ENCODE measurements at regions not wholly inside any gene's neighbourhood (a gene's known extent, or its start where the extent isn't known, plus 50 kb on each side); places are given as distances from the start of the nearest gene placed in this dataset.
"Not testable (repeated sequence)": the region's sequence is repeated elsewhere in the genome, so short reads cannot be mapped to it uniquely, and the experiment has no call there.

DNA sequence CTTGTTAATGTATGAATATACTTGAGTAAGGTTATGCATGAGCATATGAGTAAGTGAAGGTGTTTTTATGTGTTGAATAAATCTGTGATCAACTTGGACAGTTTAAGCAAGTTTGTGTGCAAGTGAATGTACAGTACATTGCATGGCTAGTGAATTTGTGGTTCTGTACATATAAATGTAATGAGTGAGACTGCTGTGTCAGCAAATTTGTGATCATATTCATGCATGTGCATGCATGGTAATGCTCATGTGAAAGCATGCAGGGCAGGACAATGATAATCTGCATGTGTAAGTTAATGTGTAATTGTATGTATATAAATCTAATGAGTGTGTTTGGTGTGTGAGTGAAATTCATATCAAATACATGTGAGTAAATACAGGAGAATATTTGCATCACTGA, 188.5 kb downstream of the PWWP3B start:
- no peak for DNase-seq (ENCODE audit: low read depth)

DNA sequence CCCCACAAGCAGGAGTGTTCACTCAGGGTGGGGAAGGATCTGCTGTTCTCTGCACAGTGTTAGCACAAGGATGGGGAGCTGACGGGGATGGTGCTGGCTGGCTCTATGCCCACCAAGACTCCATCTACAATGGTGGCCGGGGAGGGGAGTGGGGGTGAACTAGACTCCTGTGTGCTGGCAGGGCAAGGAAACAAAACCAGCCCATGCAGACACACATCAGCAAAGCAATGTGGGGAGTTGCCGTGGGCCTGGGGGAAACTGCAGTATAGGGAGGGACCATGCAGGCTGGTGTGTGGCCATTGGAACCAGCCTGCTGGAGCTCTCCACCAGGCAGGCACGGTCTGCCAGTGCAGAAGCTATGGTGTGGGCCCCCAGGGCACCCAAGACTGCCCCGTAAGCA, 195.1 kb downstream of the PWWP3B start:
- DNase-seq (ENCODE audit: low read depth), result no peak

DNA sequence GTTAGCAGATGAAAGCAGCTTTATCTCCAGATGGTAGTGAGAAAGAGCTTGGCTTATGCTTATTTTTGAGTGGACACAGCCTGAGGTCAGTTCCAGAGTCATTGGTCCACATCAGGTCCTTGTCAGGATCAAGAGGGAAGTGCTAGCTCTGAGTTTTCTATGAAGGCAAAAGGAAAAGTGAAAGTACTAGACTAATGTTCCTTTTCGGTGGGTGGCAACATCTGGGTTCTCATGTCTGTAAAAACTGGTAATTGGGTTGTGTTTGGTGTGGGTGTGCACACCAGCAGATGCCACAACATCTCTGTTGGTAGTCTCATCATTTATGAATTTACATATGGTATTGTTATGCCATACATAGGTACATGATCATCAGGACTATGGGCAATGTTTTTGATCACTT, 210.5 kb downstream of the PWWP3B start:
- DNase-seq (ENCODE audit: low read depth), result no peak

DNA sequence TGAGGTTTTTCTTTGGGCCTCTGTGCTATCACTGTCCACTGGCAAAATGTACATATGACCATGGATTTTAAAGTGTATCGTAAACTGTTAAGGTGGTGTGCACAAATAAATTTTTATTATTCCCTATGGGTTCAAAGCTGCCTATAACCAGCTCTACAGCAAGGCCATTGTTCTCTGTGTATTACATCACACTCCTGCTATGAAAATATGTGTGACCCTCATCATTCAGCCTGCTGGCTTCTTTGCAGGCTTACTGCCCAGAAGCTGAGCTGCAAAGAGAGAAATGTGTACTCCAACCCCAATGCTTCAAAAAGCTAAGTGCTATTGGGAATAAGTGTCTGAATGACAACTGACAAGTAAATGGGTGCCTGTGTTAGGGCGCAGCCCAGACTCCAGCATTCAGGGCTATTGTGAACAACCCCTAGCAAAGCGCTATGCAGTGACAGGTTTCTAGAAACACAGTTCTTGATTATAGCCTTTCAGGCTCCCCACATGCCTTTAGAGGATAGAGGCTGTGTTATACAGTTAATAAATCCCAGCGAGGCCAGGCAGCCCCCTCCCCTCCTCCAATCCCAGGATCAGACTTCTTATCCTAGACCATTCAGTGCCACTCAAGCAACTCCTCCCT, 220.4 kb upstream of the RADX start:
- no peak for DNase-seq (ENCODE audit: low read depth)

DNA sequence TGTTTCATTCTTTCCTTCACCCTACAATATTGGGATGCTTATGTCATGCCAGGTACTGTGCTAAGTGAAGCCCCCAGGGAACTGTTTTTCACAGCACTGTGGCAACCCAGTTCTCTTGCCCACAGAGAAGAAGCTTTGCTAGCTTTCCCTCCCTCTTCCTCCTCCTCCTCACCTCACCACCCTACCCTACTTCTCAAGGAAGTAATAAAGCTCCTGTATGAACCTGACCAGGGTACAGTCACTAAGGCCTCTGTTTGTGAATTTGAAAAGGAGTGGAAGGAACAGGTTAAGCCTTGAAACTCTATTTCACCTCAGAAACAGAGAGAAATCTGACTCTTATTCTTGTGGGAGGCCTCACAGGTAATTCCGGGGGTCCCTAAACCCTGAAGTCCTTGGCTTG, 219.4 kb upstream of the RADX start:
- DNase-seq (ENCODE audit: low read depth), result no peak

DNA sequence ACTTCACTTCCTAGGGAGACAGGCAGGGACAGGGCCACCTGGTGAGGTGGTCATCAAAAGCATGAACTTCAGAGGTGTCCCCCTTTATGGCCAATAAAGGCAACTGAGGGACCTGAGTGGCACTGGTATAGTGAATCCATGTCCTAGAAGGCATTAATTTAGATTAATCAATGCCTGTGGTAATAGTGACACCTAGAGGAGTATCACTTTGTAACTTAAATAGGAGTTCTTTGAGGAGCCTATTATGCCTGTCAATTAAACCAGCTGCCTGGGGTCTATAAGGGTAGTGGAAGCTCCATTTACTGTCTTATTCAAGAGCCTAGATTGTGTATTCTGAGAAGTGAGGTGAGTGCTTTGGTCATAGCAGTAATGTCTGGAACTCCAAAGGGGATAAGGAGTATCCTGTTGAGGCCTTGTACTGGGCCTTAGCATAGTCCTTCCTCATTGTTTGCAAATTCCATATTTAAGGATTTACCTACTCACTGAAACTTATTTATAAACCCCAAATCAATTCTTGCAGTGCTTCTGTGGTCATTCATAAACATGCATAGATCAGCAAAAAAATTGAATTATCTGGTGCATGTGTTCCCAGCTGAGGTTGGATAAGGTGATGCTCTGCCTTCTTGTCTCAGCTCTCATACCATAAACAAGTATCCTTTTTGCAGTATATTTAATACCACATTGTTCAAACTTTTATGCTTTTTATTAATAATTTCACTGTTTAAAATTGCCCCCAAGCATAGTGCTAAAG, 213.8 kb upstream of the RADX start:
- DNase-seq (ENCODE audit: low read depth), result peak; percentile 0

DNA sequence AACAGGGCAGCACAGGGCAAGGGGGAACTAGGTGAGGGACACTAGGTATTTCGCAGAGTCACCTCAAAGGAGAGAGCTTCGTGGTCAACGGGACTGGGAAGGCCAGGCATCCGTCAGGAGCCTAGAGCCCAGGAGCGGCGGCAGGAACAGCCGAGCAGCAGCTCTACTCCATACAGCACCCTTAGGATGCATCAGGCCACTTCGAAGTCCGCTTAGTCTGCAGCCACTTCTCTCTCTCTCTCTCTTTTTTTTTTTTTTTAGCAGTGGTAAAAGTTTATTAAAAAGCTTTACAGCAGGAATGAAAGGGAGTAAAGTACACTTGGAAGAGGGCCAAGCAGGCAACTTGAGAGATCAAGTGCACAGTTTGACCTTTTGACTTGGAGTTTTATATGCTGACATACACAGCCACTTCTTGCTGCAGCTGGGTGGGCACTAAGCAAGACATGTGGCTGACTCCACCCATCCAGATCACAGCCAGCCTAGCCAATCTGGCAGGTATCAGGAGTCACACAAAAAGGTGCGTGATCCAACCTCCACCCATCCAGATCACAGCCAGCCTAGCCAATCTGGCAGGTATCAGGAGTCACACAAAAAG, 209.7 kb upstream of the RADX start:
- DNase-seq (ENCODE audit: low read depth), result no peak

DNA sequence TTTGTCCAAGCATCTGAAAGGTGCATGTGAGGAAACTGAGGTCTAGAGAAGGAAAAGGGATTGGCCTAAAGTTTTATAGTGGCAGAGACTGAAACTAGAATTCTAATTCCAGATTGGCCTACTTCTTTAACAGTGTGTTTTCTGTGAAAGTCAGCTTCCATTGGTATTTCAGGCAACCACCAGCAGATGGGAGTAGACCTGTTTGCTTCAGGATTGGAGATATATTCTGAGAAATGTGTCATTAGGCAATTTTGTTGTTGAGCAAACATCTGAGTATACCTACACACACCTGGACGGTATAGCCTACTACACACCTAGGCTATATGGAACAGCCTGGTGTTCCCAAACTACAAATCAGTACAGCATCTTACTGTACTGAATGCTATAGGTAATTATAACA, 207.3 kb upstream of the RADX start:
- no peak for DNase-seq (ENCODE audit: low read depth)

DNA sequence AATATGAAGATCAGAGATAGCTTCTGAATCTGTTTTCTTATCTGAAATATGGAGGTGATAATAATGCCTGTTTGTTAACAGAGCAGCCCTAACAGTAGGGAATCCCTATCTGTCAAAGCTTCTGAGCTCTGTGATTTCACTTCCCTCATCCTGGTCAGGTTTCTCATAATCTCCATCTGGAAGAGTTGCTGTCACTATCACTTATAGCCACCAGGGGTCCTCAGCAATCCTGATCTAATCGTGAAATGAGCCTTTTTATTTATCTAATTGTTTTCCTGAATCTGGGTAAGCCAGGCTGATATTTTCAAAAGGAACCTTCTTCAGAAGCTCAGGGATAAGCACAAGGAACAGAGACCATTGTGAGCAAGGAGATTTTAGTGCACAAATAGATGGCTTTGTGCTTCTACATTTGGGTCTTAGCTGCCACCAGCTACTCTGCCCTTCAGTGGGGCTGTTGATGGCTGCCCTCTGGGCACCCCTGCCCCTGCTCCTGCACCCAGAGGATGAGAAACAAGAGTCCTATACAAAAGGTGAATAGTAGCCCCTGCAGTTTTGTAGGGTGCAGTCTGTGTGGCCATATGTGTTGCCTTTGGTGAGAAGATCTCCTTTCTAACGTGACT, 196.4 kb upstream of the RADX start:
- peak; percentile 22 for DNase-seq (ENCODE audit: low read depth)

DNA sequence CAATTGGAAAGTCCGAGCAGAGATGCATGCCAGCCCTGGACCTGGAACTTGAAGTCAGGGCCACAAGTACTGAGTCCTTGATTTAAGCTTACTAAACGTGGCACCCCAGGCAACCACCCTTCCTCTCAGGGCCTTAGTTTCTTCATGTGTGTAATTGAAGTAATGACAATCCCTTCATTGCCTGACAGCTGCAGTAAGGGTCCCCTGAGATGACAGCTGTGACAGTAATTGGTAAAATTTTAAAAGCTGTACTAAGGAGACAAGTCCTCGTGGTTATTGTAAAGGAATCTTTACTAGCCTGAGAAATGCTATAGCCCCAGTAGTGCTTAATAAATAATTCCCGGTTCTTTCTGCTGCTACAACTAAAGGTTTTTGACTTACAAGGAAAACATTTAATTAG, 175.1 kb upstream of the RADX start:
- DNase-seq (ENCODE audit: low read depth), result no peak

DNA sequence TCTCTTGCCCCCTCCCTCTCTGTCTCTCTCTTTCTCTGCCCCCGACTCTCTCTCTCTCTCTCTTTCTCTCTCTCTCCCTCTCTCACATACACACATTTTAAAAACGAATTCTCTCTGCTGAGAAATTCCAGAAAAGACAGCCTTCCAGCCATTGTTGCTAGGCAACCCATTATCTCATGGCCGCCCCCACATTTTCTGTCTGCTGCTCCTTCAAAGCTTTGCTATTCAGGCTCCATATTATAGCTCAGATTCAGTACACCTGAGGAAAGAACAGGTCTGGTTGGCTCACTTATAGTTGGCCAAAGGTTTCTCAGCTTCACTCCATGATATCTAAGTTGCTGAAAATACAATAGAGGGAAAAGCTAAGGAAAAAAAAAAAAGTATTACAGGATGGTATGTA, 174.4 kb upstream of the RADX start:
- no peak for DNase-seq (ENCODE audit: low read depth)

DNA sequence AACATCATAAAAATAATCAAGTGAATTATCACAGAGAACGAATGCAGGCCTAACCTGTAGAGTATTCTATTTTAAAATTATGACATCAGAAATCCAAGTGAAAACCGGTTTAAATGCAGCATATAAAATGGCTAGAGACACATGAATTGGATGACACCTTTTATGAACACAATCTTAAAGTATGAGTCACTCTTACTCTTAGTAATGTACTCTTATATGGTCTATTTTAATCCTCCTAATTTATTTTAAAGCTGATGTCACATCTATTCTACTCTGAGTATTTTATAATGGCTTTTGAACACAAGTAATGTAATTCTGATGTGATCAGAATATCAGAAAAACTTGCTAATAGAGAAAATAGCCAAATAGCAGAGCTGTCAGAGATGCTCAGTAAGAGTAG, 161.4 kb upstream of the RADX start:
- DNase-seq (ENCODE audit: low read depth), result no peak

DNA sequence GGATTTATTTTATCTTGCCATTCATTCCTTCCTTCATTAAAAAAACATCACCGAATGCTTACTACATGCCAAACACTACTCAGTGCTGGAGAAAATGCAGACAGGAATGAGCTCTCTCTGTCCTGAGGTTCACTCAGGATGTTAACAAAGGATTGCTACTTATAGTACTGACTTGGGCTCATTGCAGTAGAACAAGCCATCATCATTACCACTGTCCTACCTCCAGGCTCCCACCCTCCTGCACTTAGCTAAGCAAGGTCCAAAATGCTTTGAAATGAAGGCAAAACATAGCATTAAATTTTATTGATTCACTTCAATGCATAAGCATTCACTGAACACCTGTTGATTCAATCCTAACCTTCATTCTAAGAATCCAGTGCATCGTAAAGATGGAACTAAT, 159.8 kb upstream of the RADX start:
- DNase-seq (ENCODE audit: low read depth), result no peak

DNA sequence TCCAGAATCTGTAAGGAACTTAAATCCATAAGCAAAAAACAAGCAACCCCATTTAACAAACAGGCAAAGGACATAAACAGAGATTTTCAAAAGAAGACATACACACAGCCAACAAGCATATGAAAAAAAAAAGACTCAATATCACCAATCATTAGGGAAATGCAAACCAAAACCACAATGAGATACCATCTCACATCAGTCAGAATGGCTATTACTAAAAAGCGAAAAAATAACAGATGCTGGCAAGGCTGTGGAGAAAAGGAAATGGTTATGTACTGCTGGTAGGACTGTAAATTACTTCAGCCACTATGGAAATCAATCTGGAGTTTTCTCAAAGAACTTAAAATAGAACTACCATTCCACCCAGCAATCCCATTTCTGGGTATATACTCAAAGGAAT, 156.8 kb upstream of the RADX start:
- no peak for DNase-seq (ENCODE audit: low read depth)

DNA sequence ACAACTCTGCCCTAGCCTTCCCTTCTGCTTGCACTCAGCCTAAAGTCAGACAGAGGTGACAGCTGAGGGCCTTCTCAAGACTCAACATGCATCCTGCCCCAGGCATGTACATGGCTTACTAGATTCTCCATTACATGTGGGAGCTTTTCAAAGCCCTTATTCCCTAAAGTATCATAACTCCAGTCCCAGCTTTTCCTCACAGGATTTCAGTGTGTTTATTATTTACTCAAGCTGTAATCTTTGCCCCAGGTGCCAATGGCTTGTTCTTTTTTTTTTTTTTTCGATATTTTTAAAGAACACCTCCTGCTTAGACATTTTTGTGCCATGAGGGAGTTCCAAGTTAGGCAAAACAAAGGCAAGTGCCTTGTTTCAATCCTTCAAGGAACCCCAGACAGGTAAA, 154.0 kb upstream of the RADX start:
- no peak for DNase-seq (ENCODE audit: low read depth)

DNA sequence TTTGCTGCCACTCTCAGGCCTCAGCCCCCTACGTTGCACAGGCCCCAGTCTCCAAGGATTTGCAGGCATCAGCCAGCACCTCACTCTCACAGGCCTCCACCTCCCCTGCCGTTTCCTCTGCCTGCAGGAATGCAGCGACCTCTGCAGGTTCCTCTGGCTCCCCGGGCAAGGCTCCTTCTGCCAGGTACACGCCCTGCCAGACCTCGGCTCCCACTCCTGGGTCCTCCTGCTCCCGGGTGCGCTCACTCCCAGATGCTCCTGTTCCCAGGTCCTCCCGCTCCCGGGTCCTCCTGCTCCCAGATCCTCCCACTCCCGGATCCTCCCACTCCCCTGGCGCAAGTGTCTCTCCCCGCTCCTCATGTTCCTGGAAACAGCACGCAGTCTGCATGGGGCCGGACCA, 144.4 kb upstream of the RADX start:
- DNase-seq (ENCODE audit: low read depth), result no peak

DNA sequence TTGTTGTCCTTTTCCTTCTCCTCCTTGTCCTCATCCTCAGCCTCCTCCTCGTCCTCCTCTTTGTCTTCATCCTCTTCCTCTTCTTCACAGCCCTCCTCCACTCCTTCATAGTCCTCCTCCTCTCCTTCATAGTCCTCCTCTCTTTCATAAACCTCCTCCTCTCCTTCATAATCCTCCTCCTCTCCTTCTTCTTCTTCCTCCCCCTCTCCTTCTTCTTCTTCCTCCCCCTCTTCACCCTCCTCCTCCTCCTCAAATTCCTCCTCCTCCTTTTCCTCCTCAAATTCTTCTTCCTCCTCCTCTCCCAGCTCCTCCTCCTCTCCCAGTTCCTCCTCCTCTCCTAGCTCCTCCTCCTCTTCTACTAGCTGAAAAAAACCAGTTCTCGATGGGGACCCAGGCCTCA, 143.8 kb upstream of the RADX start:
- no peak for DNase-seq (ENCODE audit: low read depth)

DNA sequence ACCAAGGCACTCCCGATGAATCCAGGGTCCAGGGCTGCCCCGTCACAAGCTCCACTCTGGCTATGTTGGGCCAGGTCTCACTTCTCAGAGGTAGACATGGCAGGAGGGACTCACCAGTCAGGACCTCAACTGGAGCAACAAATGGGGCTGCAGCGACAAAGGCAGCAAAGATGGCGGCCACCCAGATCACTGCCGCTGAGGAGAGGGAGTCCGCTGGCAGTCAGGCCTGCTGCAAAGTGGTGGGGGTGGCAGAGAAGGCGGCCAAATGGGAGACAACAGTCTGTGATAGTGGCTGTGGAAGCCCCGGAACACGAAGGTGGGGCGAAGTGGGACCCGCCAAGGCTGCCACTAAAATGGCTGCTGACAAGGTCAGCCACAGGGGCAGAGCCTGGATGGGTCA, 143.3 kb upstream of the RADX start:
- no peak for DNase-seq (ENCODE audit: low read depth)

DNA sequence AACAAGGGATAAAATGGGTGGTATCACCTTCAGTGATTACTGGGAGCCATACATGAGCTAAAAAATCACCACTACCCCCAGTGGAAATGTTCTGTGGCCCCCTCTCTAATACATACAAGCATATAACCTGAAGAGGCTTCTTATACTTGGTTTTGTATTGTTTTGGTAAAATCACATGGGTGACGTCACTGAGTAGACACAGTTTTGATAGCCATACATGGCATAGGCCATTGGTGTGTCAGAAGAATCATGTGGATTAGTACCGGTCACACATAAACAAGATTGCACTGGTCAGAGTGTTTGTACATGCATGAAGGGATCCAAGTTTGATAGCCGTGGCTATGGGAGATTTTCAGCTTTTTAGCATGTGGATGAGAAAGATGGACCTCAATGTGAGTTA, 131.9 kb upstream of the RADX start:
- no peak for DNase-seq (ENCODE audit: low read depth)

DNA sequence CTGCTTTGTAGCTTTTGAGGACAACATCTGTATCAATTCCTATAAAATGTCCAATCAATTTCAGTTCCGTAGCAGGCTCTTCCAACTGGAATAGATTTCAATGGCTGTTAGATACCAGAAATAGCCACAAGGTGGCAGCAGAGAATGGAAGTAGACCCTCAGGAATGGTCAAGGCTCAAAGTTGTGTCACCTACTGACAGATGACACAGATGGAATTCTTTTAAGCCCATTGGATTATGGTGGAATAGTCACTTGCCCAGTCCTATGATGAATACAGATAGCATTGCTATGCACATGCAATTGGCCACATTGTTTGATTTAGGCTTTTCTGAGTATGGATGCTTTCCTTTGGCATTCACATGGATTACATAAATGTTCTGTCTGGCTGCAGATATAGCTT, 130.4 kb upstream of the RADX start:
- peak; percentile 59 for DNase-seq (ENCODE audit: low read depth)

DNA sequence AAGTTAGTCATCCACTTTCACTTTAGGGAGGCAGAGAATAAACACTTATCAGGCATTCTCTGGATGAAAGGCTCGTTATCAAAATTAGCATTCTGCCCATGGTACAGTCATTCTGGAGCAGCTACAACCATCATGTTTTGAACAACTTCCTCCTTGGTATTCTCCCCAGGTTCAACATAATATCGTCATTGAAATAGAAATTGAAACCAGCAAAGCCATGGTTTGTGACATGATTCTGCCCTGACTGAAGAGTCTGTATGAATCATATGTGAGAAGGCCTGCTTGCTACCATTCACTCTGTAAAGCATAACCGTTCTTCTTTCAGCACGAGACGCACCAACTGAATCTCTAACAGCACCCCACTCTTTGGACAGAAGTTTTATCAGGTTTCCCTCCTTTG, 127.5 kb upstream of the RADX start:
- peak; percentile 1 for DNase-seq (ENCODE audit: low read depth)

DNA sequence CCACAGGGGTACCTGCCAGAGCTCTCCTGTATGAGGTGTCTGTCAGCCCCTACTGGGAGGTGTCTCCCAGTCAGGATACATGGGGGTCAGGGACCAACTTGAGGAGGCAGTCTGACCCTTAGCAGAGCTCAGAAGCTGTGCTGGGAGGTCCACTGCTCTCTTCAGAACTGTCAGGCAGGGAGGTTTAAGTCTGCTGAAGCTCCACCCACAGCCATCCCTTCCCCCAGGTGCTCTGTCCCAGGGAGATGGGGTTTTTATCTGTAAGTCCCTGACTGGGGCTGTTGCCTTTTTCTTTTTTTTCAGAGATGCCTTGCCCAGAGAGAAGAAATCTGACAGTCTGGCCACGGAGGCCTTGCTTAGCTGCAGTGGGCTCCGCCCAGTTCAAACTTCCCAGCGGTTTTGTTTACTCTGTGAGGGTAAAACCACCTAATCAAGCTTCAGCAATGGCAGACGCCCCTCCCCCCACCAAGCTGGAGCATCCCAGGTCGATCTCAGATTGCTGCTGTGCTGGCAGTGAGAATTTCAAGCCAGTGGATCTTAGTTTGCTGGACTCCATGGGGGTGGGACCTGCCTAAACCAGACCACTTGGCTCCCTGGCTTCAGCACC, 118.5 kb upstream of the RADX start:
- DNase-seq (ENCODE audit: low read depth), result not testable (repeated sequence)

DNA sequence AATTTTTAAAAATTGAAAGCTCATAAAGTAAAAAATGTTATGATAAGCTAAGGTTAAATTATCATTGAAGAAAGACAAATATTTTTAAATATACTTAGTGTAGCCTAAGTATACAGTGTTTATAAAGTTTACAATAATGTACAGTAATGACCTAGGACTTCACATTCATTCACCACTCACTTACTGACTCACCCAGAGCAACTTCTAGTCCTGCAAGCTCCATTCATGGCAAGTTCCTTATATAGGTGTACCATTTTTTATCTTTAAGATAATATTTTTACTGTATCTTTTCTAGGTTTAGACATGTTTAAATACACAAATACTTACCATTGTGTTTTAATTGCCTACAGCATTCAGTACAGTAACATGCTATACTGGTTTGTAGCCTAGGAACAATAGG, 112.3 kb upstream of the RADX start:
- peak; percentile 9 for DNase-seq (ENCODE audit: low read depth)

Measured in ELR (cell line).